Activated CD4-positive, alpha-beta memory T cell treated with anti-CD3 and anti-CD28 coated beads for 36 hours (primary cell): ENCODE measurements at regions not wholly inside any gene's neighbourhood (a gene's known extent, or its start where the extent isn't known, plus 50 kb on each side); places are given as distances from the start of the nearest gene placed in this dataset.

ENCODE experiments used
- CTCF ChIA-PET: fragments of 350-600 bp; sonication (Branson Sonifier 250); formaldehyde crosslinking; loops from one replicate; lab custom pipeline; 2021; ENCODE audit warnings: antibody characterized with exemption, inconsistent platforms; lab: Charles Lee
- POLR2A ChIA-PET: fragments of 350-600 bp; sonication (Branson Sonifier 250); formaldehyde crosslinking; loops from one replicate; lab custom pipeline; 2021; ENCODE audit warnings: antibody characterized with exemption; lab: Charles Lee
- DNase-seq: peaks from one replicate; pipeline ENCODE4 v3.0.0-alpha.2; 2020
- H3K27ac Mint-ChIP-seq: one replicate; pipeline ENCODE4 v1.8.0; 2021; ENCODE audit warnings: mixed read lengths
- H3K27me3 Mint-ChIP-seq: one replicate; pipeline ENCODE4 v1.8.0; 2021; ENCODE audit warnings: mixed read lengths
- H3K36me3 Mint-ChIP-seq: one replicate; pipeline ENCODE4 v1.8.0; 2021; ENCODE audit warnings: mixed read lengths
- H3K4me1 Mint-ChIP-seq: one replicate; pipeline ENCODE4 v1.8.0; 2021; ENCODE audit warnings: low read depth, mixed read lengths
- H3K4me3 Mint-ChIP-seq: one replicate; pipeline ENCODE4 v1.8.0; 2021; ENCODE audit warnings: mild to moderate bottlenecking, mixed read lengths
- H3K9me3 Mint-ChIP-seq: one replicate; pipeline ENCODE4 v1.8.0; 2021; ENCODE audit warnings: mixed read lengths
- intact Hi-C: fragments of 100-400 bp; cut with micrococcal nuclease; formaldehyde crosslinking; loops from one replicate; pipeline ENCODE4 v1.15.1; 2023

DNA sequence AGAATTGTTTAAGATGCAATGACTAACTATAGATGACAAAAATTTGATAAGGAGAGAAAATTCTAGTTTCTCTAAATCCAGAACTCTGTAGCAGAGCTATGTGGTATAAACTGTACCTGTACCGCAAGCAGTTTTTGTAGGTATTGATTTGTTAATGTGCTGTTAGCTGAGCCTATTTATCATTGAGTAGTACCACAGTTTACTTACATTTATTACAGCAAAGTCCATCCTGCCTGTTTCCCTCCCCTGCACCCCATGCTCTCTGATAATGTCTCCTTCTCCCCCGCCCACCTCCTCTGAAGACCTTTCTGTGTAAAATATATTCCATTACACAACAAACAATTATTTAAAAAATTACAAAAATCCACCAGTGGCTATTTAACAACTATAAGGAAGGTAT is 170.6 kb downstream of the RNF152 start:
- Mint-ChIP-seq H3K27ac (no peak overlapping the region), H3K36me3 (no peaks in the 10 kb centered on the region), H3K4me3 (no peak overlapping the region), H3K27me3 (no peaks in the 10 kb centered on the region), H3K9me3 (no peaks in the 10 kb centered on the region), H3K4me1 (no peaks in the 10 kb centered on the region)
- POLR2A ChIA-PET: no interaction called here
- intact Hi-C loops: no loop called here
- DNase-seq: no peak
- CTCF ChIA-PET: no interaction called here

DNA sequence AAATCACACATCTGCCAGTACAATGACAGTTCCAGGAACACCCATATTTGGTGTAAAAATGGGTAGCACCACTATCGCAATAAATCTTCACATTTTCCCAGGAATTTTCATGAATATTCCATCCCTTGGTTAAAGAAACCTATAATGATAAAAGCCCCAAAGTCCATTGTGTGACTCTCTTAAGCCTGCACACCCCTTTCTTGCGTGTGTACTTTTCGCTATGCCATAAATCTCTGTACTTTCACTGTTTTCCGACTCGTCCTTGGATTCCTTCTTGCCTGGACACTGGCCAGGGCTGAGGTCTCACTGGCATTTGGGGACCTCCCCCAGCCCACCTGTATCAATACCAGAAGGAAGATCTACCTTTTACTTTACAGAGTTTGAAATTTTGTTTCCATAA is 172.3 kb downstream of the RNF152 start:
- DNase-seq: no peak
- ChIA-PET CTCF (no interaction called here), POLR2A (no interaction called here)
- intact Hi-C loops: no loop called here
- H3K36me3 Mint-ChIP-seq: no peaks in the 10 kb centered on the region
- no peaks in the 10 kb centered on the region for H3K27me3 Mint-ChIP-seq
- no peaks in the 10 kb centered on the region for H3K4me1 Mint-ChIP-seq
- H3K27ac Mint-ChIP-seq: no peak overlapping the region
- no peaks in the 10 kb centered on the region for H3K9me3 Mint-ChIP-seq
- no peak overlapping the region for H3K4me3 Mint-ChIP-seq

DNA sequence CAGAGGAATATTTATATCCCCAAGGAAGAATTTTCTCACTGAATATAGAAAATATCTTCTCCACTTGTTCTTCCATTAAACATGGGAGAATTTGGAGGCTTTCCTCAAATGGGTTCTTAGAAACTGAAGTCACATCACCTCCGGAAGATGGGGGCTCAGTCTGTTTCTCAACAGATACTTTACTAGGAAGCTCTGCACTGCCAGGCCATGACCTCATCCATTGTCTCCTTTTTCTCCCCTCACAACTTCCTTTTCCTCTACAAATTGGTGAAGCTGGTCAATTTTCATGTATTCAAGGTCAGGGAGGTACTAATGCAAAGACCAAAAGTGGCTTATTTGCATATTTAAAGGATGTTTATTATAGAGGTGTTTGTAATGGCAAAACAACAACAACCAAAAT is 173.1 kb downstream of the RNF152 start:
- Mint-ChIP-seq H3K4me3 (no peak overlapping the region), H3K27me3 (peaks cover 2% of the 10 kb centered on the region), H3K9me3 (no peaks in the 10 kb centered on the region), H3K4me1 (no peaks in the 10 kb centered on the region), H3K36me3 (no peaks in the 10 kb centered on the region), H3K27ac (no peak overlapping the region)
- intact Hi-C loops: no loop called here
- POLR2A ChIA-PET: no interaction called here
- CTCF ChIA-PET: no interaction called here
- no peak for DNase-seq

DNA sequence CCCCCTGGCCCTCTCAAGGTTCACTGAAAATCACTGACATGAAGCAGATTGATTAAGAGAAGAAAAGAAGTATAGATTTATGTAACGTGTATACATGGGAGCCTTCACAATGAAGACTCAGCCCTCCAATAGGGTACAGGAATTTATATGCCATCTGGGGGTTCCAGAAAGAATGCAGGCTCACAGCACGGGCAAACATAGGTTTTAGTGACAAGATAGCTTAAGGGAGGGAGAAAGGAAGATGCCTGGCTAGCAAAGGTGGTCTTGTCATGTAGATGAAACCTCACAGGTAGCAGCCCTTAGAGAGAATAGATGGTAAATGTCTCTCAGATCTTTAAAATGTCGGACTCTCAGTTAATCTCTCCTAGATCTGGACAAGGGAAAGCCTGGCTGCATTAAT is 173.9 kb downstream of the RNF152 start:
- Mint-ChIP-seq H3K9me3 (no peaks in the 10 kb centered on the region), H3K27ac (no peak overlapping the region), H3K36me3 (no peaks in the 10 kb centered on the region), H3K27me3 (peaks cover 3% of the 10 kb centered on the region), H3K4me1 (no peaks in the 10 kb centered on the region), H3K4me3 (no peak overlapping the region)
- intact Hi-C loops: no loop called here
- POLR2A ChIA-PET: no interaction called here
- no peak for DNase-seq
- CTCF ChIA-PET: no interaction called here

DNA sequence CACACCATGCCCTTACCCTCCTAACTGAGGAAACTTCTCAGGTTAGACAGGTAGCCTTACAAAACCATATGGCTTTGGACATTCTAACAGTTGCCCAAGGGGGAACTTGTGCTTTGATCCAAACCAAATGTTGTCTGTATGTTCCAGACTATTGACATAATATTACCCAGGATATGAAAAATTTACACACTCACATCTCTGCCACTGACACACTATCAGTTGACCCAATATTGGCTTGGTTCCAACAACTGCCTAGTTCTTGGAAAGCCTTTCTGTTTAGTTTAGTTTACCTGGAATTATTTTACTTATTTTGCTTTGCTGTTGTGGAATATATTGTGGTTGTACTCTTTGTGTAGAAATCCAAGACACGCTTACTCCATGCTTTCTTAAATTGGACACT is 178.4 kb downstream of the RNF152 start:
- Mint-ChIP-seq H3K9me3 (no peaks in the 10 kb centered on the region), H3K27ac (no peak overlapping the region), H3K36me3 (no peaks in the 10 kb centered on the region), H3K27me3 (peaks cover 8% of the 10 kb centered on the region), H3K4me1 (no peaks in the 10 kb centered on the region), H3K4me3 (no peak overlapping the region)
- ChIA-PET POLR2A (no interaction called here), CTCF (no interaction called here)
- intact Hi-C loops: no loop called here
- DNase-seq: no peak

DNA sequence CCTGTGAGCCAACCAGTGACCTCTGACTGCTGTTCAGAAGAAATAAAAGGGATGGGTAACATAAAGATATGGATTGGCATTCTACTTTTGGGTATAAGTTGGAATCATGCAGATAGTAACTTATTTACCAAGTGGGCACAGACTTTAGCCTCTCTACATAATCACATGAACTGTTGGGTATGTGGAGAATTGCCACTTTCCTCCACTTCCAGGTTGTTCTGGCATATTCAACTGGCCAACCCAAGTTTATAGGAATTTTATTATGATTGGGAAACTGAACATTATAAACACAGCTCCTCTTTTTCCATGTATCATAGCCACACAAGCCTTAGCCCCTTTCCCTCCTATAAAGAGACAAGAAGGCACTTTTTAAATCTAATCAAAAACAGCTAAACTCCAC is 179.3 kb downstream of the RNF152 start:
- Mint-ChIP-seq H3K4me1 (no peaks in the 10 kb centered on the region), H3K4me3 (no peak overlapping the region), H3K27me3 (peaks cover 8% of the 10 kb centered on the region), H3K27ac (no peak overlapping the region), H3K36me3 (no peaks in the 10 kb centered on the region), H3K9me3 (no peaks in the 10 kb centered on the region)
- POLR2A ChIA-PET: no interaction called here
- no peak for DNase-seq
- intact Hi-C loops: no loop called here
- CTCF ChIA-PET: no interaction called here

DNA sequence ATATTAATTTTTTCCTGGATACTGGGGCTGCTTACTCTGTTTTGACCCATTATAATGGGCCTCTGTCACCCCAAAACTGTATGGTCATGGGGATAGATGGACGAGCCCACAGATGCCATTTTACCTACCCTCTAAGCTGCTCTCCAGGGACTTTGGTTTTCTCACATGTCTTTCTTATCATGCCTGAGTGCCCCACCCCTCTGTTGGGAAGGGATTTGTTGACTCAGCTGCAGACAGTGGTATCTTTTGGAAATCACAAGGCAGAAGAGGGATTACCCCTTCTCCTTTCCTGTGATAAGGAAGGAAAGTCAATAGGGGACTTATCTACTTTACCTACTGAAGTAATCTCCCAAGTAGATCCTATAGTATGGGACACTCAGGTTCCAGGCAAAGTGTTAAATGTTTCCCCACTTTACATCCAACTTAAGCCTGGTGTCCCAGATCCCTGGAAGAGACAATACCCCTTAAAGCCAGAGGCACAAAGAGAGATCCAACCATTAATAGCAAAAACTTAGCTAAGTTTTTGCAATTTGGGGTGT is 182.7 kb downstream of the RNF152 start:
- H3K27me3 Mint-ChIP-seq: peaks cover 8% of the 10 kb centered on the region
- no peaks in the 10 kb centered on the region for H3K9me3 Mint-ChIP-seq
- intact Hi-C loops: no loop called here
- CTCF ChIA-PET: no interaction called here
- no peaks in the 10 kb centered on the region for H3K4me1 Mint-ChIP-seq
- no peak overlapping the region for H3K27ac Mint-ChIP-seq
- no peaks in the 10 kb centered on the region for H3K36me3 Mint-ChIP-seq
- H3K4me3 Mint-ChIP-seq: no peak overlapping the region
- POLR2A ChIA-PET: no interaction called here
- DNase-seq: no peak

DNA sequence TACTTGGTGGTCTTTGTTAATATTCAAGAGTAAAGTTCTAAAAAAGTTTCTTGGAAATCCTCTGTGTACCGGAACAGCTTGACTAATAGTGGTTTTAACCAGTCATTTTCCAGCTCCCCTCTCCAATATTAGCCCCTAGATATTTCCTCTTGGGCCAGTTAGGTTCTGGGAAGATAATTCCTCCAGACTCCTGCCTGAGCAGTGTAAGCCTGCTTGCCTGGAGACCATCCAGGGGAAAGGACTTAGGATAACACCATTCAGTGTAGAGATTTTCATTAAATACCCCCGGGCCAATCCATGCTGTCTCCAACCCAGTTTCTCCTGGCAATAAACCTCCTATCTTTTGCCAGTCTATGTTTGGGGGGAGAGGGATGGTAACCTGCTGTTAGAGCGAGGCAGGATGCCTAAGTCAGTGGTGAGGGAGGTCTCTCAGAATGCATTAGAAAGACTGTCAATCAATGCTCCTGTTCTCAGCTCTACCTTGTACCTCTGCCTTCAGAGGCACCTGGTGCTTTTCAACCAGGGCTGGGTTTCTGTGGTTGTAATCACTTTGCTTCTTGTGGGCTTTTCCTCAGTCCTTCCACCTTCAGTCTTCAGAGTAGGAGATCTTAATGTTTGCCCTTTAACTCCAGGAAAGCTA is 186.4 kb downstream of the RNF152 start:
- CTCF ChIA-PET: interaction anchor here (1.1 kb wide), 1 partner anchor 154 kb away, joined by 3 read pairs; no protein-coding TSS in a partner anchor
- intact Hi-C loops: no loop called here
- H3K4me1 Mint-ChIP-seq: no peaks in the 10 kb centered on the region

DNA sequence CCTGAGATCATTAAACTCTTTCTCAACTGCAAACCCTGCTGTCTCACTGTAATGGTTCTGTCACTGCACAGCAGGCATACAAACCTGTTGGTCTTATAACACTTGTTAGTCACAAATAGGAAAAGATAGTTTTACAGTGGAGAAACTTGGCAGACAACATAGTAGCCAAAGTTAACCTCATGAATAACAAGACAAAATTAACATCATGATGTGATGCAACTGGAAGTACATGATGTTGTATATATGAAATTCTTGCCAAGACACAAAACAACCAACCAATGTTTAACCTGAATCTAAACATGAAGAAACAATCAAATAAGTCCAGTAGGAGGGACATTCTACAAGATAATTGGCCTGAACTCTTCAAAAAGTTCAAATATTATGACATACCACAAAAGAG is 189.3 kb downstream of the RNF152 start:
- H3K27ac Mint-ChIP-seq: no peak overlapping the region
- intact Hi-C loops: no loop called here
- ChIA-PET POLR2A (no interaction called here), CTCF (no interaction called here)
- no peaks in the 10 kb centered on the region for H3K9me3 Mint-ChIP-seq
- DNase-seq: no peak
- no peaks in the 10 kb centered on the region for H3K4me1 Mint-ChIP-seq
- H3K27me3 Mint-ChIP-seq: peaks cover 2% of the 10 kb centered on the region
- no peak overlapping the region for H3K4me3 Mint-ChIP-seq
- no peaks in the 10 kb centered on the region for H3K36me3 Mint-ChIP-seq

More for the DNA sequence above, 186.4 kb downstream of the RNF152 start:
- DNase-seq: no peak
- POLR2A ChIA-PET: interaction anchor here (0.6 kb wide), 1 partner anchor 202 kb away, joined by 4 read pairs; no protein-coding TSS in a partner anchor
- peaks cover 6% of the 10 kb centered on the region for H3K27me3 Mint-ChIP-seq
- no peaks in the 10 kb centered on the region for H3K9me3 Mint-ChIP-seq
- no peak overlapping the region for H3K4me3 Mint-ChIP-seq
- H3K36me3 Mint-ChIP-seq: no peaks in the 10 kb centered on the region
- H3K27ac Mint-ChIP-seq: no peak overlapping the region

DNA sequence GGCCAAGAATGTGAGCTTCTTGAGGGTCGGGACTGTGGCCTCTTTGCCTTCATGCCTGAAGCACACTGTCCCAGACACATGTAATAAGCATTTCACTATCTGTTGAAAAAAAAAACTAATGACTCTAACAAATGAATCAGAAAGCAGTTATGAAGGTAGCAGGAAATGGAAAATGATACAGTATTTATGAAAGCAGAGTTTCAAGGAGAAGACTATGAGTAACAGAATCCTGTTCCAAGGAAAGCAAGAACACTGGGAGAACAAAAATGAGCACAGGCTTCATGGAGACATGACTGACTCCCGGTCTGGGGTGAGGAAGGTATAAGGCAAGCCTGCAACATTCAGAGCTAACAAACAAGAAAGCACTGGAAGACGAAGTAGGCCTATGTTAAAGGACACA is 190.8 kb downstream of the RNF152 start:
- ChIA-PET CTCF (no interaction called here), POLR2A (interaction anchor here (0.8 kb wide), 1 partner anchor 68 kb away, joined by 3 read pairs; no protein-coding TSS in a partner anchor)
- H3K27ac Mint-ChIP-seq: no peak overlapping the region
- no peaks in the 10 kb centered on the region for H3K4me1 Mint-ChIP-seq
- no peaks in the 10 kb centered on the region for H3K36me3 Mint-ChIP-seq
- no peak for DNase-seq
- H3K27me3 Mint-ChIP-seq: peaks cover 3% of the 10 kb centered on the region
- H3K4me3 Mint-ChIP-seq: no peak overlapping the region
- H3K9me3 Mint-ChIP-seq: no peaks in the 10 kb centered on the region
- intact Hi-C loops: no loop called here

DNA sequence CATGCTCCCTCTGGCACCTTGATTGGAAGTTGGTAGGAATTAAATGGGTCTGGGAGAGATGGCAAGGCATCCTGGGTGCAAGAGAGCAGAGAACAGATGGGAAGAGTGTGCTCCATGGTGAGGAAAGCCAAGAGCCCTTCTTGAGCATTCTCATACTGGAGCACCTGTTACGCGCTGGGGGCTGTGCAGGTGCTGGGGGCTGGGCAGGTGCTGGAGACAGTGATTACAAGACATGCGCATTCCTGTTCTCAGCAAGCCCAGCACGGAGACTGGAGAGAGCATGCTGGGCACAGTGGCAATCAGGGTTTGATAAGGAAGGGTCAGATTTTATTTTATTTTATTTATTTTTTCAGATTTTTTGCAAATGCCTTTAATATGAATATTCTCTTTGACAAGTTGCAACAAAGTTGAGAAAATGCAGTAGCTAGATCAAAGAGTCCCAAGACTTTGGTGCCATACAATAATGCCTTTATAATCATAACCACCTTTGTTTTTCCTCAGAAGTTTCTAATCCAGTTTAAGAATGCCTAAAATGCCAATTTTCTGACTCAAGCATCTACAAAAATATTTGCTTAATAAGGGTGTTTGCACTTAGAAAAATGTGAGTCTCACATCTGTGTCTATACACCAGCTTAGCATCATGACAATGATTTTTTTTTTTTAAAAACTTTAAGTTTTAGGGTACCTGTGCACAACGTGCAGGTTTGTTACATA is 193.3 kb downstream of the RNF152 start:
- ChIA-PET CTCF (no interaction called here), POLR2A (no interaction called here)
- DNase-seq: no peak
- intact Hi-C loops: no loop called here
- Mint-ChIP-seq H3K4me3 (no peak overlapping the region), H3K27ac (no peak overlapping the region), H3K36me3 (no peaks in the 10 kb centered on the region), H3K4me1 (no peaks in the 10 kb centered on the region), H3K9me3 (no peaks in the 10 kb centered on the region), H3K27me3 (peaks cover 6% of the 10 kb centered on the region)

DNA sequence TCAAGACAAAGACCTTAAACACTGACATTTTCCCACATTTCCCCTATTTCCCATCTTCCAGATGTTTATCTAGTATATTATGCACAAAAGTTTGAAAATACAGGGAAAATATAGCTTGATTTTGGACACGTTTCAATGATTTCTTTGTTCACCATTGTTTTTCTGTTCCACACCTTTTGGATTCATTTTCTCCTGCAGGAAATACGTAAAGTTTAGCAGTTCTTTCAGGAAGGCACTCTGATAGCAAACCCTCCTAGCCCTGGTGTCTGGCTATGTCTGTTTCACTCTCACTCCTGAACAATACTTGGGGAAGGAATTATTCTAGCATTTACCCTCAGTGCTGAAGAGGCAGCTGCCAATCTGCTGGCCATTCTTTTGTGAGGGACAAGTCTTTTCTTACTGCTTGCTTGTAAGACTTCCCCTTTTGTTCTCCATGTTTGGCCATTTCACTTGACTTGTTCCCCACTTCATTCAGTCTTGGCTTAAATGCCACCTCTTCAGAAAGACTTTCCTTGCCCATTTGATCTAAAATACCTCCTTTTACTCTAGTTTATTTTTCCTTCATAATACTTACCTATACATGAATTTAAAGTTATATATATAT is 195.4 kb downstream of the RNF152 start:
- no peaks in the 10 kb centered on the region for H3K9me3 Mint-ChIP-seq
- ChIA-PET POLR2A (no interaction called here), CTCF (interaction anchor here (0.5 kb wide), 1 partner anchor 7 kb away, joined by 3 read pairs; no protein-coding TSS in a partner anchor)
- H3K4me3 Mint-ChIP-seq: no peak overlapping the region
- no peaks in the 10 kb centered on the region for H3K4me1 Mint-ChIP-seq
- peaks cover 5% of the 10 kb centered on the region for H3K27me3 Mint-ChIP-seq
- DNase-seq: no peak
- intact Hi-C loops: no loop called here
- no peaks in the 10 kb centered on the region for H3K36me3 Mint-ChIP-seq
- no peak overlapping the region for H3K27ac Mint-ChIP-seq
